Ovary (tissue), 7 donors: ENCODE measurements at regions not wholly inside any gene's neighbourhood (a gene's known extent, or its start where the extent isn't known, plus 50 kb on each side); places are given as distances from the start of the nearest gene placed in this dataset.

ENCODE experiments used
- DNase-seq, 5 donors: peaks; one replicate each; pipeline ENCODE4 v3.0.0-alpha.2; 2019 to 2020
- H3K27ac ChIP-seq, 2 donors: fragments of 200-600 bp; one replicate each; pipeline versions ENCODE4 v1.5.1 to v1.8.0; 2019 to 2022
- H3K27me3 ChIP-seq: fragments of 200-600 bp; one replicate; pipeline ENCODE4 v1.8.0; 2022
- H3K36me3 ChIP-seq: fragments of 200-600 bp; sonication (generic); one replicate; pipeline ENCODE4 v1.5.1; 2019
- H3K4me1 ChIP-seq: one replicate; pipeline ENCODE4 v1.8.1; 2013; ENCODE audit warnings: mild to moderate bottlenecking, moderate library complexity; ENCODE audit not compliant: insufficient read depth
- H3K4me3 ChIP-seq: fragments of 200-600 bp; sonication (generic); one replicate; pipeline ENCODE4 v1.5.1; 2017
- H3K9me3 ChIP-seq, 2 donors: fragments of 200-600 bp in 1 of 2; sonication (generic) in 1 of 2; one replicate each; pipeline versions ENCODE4 v1.5.1 to v1.8.1; 2013 to 2019; ENCODE audit warnings: mild to moderate bottlenecking in 1 of 2, moderate library complexity in 1 of 2
- CTCF ChIP-seq, 3 donors: fragments of 450-650 bp in 2 of 3; fragments of 200-600 bp in 1 of 3; IDR thresholded peaks; one replicate each; pipeline versions ENCODE4 v1.5.1 to v1.8.0; 2016 to 2022; ENCODE audit warnings: antibody characterized with exemption in 3 of 3, mild to moderate bottlenecking in 1 of 3
- EP300 ChIP-seq: sonication (generic); formaldehyde crosslinking; IDR thresholded peaks from one replicate; pipeline ENCODE4 v1.6.1; 2017; ENCODE audit warnings: antibody characterized with exemption
- POLR2A ChIP-seq: fragments of 450-650 bp; IDR thresholded peaks from one replicate; pipeline ENCODE4 v1.6.1; 2017; ENCODE audit warnings: antibody characterized with exemption, mild to moderate bottlenecking, moderate library complexity
- WGBS, 3 donors: extraction: QIAGEN DNeasy Blood & Tissue Kit in 1 of 3; methylation state at CpG; one replicate each; pipeline versions ENCODE4 v1.1.5 to v1.1.7; 2013 to 2017; 5-methylcytosine and 5-hydroxymethylcytosine counted together
- intact Hi-C, 4 donors: fragments of 100-400 bp; cut with DNase I; formaldehyde crosslinking; loops; one replicate each; pipeline versions ENCODE4 v1.11.0 to v1.15.1; 2022 to 2023
- donor health status: DM: no; HTN: no; CAD: no; lungs with moderate emphysema.
- donor health status: DM: no; HTN: no; CAD: no.
- donor health status: Bipolar disorder and iron deficiency.
- donor health status: DM: no; HTN: no; CAD: no.
- donor health status: DM: yes; HTN: yes; CAD: no.

GRCh38 chr6:74642101-74642500, 563.8 kb downstream of the COL12A1 start:
- 97 to 100% (median 99%) methylated on average over 2 of the region's 2 CpGs for WGBS, 3 donors
- Histone ChIP-seq H3K4me1 (no peaks in the 10 kb centered on the region), H3K9me3 (no peaks in the 10 kb centered on the region), H3K36me3 (no peaks in the 10 kb centered on the region), H3K27ac (no peak overlapping the region), H3K4me3 (no peak overlapping the region), H3K27me3 (no peaks in the 10 kb centered on the region)
- TF ChIP-seq EP300 (no peak), CTCF (IDR thresholded peaks at IDR 0.05) (no peak), POLR2A (no peak)
- DNase-seq: no peak
- intact Hi-C loops: no loop called here

- Histone ChIP-seq H3K9me3 (no peaks in the 10 kb centered on the region), H3K36me3 (no peaks in the 10 kb centered on the region)
These were observed 567.4 kb downstream of the COL12A1 start for GRCh38 chr6:74638412-74638811.

GRCh38 chr6:74632196-74632875, 573.5 kb downstream of the COL12A1 start:
- no peak for TF ChIP-seq CTCF (IDR thresholded peaks at IDR 0.05)
- TF ChIP-seq POLR2A: no peak
- no peak for TF ChIP-seq EP300
- 68 to 95% (median 93%) methylated on average over 1 of the region's 1 CpG for WGBS, 3 donors
- intact Hi-C loops: no loop called here
- no peaks in the 10 kb centered on the region for H3K36me3 ChIP-seq
- H3K9me3 ChIP-seq: no peaks in the 10 kb centered on the region
- H3K4me3 ChIP-seq: no peak overlapping the region
- no peak overlapping the region for H3K27ac ChIP-seq
- DNase-seq: no peak
- H3K27me3 ChIP-seq: no peaks in the 10 kb centered on the region
- no peaks in the 10 kb centered on the region for H3K4me1 ChIP-seq

More at GRCh38 chr6:74638412-74638811, 567.4 kb downstream of the COL12A1 start:
- no peaks in the 10 kb centered on the region for H3K4me1 ChIP-seq
- DNase-seq: no peak
- intact Hi-C loops: no loop called here
- no peak overlapping the region for H3K4me3 ChIP-seq
- TF ChIP-seq EP300 (no peak), CTCF (IDR thresholded peaks at IDR 0.05) (no peak), POLR2A (no peak)
- H3K27ac ChIP-seq: no peak overlapping the region
- no peaks in the 10 kb centered on the region for H3K27me3 ChIP-seq
- 33 to 36% (median 36%) methylated on average over 3 of the region's 3 CpGs for WGBS, 3 donors

- no peak for TF ChIP-seq EP300
- no peak for DNase-seq
- H3K36me3 ChIP-seq: no peaks in the 10 kb centered on the region
- H3K4me3 ChIP-seq: no peak overlapping the region
- H3K27ac ChIP-seq: no peak overlapping the region
- no peaks in the 10 kb centered on the region for H3K9me3 ChIP-seq
- WGBS, 3 donors: 63 to 86% (median 75%) methylated on average over 2 of the region's 2 CpGs
- intact Hi-C loops: no loop called here
- no peaks in the 10 kb centered on the region for H3K27me3 ChIP-seq
- H3K4me1 ChIP-seq: no peaks in the 10 kb centered on the region
These were observed 574.3 kb downstream of the COL12A1 start for GRCh38 chr6:74631564-74631963.

GRCh38 chr6:74626288-74626687, 579.6 kb downstream of the COL12A1 start:
- Histone ChIP-seq H3K9me3 (no peaks in the 10 kb centered on the region), H3K27ac (no peak overlapping the region), H3K4me1 (no peaks in the 10 kb centered on the region), H3K36me3 (no peaks in the 10 kb centered on the region), H3K27me3 (no peaks in the 10 kb centered on the region), H3K4me3 (no peak overlapping the region)
- TF ChIP-seq CTCF (IDR thresholded peaks at IDR 0.05): no peak
- TF ChIP-seq EP300: no peak
- TF ChIP-seq POLR2A: no peak
- DNase-seq: no peak
- WGBS, 3 donors: 84 to 97% (median 88%) methylated on average over 3 to 4 of the region's 4 CpGs
- intact Hi-C loops: no loop called here
